Epidermal melanocyte (primary cell): ENCODE measurements at regions not wholly inside any gene's neighbourhood (a gene's known extent, or its start where the extent isn't known, plus 50 kb on each side); places are given as distances from the start of the nearest gene placed in this dataset.

Experiments used
- DNase-seq: peaks from one replicate; pipeline ENCODE4 v3.0.0; 2011; ENCODE audit warnings: low spot score; ENCODE audit not compliant: insufficient read length

DNA sequence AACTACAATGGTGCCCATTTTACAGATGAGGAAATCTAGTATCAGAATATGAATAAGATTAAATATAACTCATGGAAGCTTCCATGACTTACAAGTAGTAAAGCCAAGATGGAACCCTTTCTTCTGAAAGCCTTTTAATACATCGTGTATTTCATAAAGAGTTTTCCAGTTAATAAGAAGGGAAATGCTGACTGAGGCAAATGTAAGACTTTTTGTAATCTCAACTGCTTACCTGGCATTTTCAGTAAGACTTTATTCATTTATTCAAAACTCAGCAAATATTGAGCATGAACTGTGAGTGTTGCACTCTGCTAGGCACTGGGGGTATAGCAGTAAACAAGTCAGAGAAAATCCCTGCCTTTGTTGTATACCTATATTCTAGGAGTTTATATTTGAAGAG, 256.4 kb upstream of the THRB start:
- no peak for DNase-seq

DNA sequence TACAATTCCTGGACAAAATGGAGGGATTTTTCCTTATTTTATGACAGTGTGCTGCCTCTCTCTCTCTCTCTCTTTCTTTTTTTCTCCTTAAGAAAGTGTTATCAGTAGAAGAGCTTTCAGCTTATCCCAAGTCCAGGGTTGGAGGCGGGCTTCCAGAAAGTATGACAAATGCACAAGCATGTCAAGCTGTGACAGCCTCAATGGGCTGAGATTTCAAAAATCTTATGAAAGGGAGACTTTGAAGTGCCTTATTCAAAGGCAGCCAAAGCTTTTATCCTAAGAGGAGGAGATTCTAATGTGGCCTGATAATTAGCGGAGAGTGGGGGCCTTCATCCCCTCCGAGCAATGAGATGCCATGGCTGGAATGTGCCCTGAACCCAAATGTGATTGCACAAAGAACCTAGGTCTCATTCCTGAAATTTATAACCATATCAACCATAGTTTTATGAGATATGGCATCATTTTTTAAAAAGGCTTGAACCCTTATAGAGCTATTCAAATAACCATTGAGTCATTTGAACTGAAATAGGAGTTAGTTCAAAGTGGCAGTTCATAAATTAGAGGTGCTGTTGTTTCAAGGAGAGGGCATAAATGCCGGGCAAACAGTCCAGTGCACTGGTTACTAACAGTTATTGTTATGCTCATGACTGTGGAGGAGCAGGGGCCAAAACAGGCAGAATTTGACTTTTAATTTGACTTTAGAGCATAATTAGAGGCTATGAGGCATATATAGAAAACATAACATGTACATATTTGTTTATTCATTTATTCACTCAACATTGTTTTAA, 261.6 kb upstream of the THRB start:
- DNase-seq = no peak

DNA sequence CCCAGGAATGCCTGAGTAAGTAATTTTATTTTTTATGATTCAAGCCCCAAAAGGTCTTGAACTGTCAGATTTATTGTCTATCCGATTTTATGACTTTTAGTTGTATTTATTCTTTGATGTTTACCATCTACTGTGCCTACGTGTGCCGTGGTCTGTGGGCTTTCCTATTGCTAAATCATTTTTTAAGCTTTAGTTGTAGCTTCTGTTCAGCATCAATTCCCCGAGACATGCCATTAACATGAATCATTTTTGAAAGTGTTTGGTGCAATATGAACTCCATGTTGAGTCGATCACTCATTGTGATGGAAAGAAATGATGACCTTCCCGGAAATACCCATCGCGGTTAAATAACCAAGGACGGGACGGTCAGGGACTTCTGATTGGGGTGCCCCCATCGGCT, 268.7 kb upstream of the THRB start:
- no peak for DNase-seq

DNA sequence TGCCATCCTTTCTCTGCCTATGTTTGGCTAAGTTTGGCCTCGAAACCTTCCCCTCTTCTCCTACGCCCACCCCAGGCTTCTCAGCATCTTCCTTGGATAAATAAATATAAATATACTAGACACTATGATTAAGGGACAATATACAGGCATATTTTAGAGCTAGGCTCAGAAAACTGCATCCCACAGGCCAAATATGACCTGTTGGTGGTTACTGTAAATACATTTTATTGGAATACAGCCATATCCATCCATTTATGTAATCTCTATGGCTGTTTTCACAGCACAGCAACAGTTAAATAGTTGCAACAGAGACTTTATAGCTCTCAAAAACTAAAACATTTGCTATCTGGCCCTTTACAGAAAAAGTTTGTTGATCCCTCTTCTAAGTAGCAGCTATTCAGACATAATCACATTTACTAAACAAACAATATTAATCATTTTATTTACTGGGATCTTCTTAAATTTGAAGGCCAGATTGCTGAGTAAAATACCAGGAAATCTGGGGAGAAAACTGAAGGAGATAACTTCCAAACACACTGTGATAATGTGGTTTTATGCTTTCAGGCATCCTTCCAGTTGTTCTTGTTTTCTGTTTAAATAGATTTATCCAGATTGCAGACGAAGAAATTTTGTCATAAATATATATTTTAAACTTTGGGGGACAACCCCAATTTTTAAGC, 269.7 kb upstream of the THRB start:
- no peak for DNase-seq

DNA sequence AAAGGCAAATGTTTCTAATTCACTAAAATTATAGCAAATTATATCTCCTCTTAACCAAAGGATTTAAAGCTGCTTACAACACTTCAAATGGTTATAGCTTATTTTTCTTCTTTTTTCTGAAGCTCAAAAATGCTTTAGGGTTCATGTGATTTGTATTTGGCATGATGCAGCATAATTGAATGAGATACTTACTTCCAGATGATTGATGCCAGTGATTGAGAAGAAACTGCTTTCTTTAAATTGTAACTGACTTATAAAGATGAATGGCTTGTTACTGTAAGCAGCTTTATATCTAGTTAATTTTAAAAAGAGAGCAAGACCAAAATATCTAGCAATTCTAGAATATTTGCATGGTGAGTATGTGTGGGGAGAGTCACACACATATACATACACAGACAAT, 270.7 kb upstream of the THRB start:
- no peak for DNase-seq

DNA sequence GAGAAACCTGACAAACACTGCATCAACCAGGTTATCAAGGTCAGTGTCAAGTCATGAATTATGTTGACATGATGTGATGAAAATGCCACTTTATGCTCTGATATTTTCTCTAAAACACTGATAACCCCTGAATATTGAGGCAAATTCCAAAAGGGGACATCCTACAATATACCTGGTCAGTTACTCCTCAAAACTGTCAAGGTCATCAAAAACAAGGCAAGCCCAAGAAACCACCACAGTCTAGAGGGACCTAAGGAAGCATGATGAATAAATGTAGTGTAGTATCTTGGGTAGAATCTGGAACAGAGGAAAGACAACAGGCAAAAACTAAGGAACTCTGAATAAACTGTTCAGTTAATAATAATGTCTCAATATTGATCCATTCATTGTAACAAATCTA, 275.3 kb upstream of the THRB start:
- DNase-seq = no peak

DNA sequence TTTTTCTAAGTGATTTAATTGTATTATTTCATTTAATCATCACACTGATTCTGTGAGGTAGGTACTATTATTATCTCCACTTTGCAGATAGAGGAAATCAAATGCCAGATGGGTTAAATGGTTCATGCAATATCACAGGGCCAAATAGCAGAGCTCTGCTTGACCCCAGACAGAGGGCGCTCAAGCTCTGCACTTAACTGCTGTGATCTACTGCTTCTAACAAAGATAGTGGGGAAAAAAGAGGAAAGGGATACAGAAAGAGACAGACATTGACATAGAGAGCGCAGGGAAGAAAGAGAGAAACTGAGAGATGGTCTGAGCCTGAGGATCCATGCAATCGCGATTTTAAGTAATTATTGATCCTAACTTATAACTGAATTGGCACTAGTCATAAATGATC, 279.1 kb upstream of the THRB start:
- DNase-seq = peak; percentile 36

DNA sequence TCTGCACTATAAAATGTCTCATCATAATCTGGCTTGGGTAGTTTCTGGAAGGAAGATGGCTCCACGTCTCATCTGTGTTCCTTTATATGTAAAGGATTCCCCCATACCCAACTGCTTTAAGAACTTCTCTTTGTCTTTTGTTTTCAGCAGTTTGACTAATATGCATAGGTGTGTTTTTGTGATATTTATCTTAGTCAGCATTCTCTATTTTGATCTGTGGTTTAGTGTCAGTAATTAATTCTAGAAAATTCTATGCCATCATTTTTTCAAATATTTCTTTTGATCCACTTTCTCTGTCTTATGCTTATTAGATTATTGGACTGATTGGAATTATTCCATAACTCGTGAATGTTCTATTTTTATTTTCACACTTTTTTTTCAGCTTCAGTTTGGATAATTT, 286.3 kb upstream of the THRB start:
- no peak for DNase-seq

DNA sequence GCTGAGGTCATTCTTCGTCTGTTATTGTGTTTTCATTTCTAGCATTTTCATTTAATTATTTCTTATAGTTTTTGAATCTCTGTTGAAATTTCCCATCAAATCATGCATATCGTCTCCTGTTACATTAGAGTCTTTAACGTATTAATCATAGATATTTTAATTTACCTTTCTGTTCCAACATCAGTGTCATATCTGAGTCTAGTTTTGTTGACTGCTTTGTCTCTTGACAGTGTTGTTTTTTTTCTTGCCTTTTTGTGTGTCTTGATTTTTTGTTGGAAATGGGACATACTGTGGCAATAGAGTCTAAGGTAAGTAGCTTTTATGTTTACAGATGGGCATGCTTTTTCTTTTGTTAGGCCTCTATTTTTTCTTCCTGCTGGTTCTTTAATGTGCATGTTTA, 286.8 kb upstream of the THRB start:
- DNase-seq = no peak

DNA sequence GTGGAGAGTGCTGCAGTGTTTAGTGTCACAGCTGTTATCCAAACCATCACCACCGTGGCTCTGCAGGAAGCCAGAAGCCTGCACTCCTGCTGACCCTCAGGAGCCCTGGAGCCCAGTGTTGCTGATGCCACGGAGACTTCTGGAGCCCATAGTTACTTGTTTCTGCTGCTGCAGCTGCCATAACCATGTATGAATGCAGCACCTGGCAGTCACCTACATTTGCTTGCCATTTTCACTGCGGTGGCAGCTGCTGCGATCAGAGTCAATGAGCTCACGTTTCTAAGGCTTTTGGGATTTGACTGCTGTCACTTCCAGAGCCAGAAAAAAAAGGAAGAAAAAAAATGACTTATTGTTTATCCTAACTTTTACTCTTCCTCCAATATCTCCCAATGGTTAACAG, 299.2 kb upstream of the THRB start:
- DNase-seq = no peak

DNA sequence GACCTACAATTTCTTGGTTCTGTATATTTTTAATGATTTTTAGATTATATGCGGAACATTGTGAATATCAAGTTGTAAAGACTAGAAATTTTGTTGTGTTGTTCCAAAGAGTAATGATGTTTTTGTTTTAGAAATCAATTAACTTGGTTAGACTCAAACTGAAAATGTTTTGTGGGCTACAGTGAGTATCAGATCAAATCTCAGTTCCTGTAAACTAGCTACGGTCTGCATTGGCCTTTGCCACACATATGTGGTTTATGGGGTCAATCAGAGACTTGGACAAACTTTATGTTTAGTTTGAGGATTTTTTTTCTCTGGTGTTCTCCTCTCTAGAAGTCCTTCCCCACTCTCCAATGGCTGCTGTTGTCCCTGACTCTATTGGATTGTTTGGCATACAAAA, 308.0 kb upstream of the THRB start:
- no peak for DNase-seq

DNA sequence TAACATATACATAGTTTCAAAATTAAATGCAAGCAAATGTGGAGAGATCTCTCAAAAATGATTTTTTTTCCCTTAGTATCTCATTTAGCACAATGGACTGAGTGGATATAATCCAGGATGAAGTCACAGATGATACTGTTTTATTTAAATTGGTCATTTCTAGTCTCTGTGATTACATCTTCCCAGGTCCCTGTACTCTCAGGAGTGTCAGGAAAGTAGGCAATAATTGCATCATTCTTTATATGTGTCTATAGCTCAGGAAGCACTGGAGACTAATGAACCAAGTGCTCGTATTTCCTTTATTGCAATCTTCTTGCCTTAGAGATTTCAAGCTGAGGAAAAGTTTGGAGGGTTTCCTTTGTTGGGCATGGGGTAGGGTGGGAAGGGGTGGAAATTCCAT, 309.4 kb upstream of the THRB start:
- DNase-seq = no peak

DNA sequence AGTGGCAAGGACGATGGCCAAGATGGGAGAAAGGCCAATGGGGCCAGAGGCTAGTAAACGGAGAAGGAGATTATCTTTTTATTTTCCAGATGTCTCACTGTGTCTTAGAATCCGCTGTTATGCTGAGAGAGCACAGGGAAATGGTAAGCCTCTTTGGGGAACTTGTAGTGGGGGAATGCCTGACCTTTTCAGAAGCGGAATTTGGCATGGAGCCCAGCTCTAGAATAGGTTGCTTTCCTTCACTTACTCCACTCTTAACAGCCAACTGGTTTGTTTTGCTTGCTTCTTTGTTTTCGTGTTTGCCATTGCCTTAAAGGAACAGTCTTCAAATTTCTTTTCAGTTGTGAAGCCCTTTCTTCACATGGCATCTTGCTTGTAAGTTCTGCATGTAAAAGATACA, 316.2 kb upstream of the THRB start:
- no peak for DNase-seq

DNA sequence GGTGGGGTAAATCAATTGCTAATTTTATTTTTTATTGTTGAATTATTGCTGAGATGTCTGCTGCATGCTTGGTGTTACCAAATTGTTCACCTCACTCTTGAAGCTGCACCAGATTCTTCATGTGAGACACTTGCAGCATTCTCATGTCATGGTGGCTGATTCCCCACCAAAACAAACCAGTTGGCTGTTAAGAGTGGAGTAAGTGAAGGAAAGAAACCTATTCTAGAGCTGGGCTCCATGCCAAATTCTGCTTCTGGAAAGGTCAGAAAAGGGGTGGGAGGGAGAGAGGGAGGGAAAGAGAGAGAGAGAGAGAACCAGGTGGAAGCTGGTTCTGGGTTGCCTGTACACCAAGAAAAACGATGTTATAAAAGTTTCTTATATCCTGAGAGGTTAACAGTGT, 317.5 kb upstream of the THRB start:
- DNase-seq = no peak

DNA sequence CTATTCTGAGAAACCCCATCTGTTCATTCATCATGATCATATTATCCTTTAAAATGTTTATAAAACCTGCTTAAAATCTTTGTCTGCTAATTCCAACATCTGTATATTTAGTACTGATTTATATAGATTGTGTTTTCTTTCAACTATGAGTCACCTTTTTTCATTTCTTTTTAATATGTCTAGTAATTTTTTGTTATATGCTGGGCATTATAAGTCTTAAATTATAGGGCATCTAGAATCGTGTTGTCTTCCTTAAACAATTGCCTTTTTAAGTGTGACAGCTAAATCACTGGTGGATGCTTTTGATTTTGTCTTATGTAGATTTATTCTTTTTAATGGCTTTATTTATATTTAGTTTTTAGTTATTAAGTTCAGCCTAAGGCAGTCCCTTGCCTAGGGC, 323.4 kb upstream of the THRB start:
- DNase-seq = no peak

DNA sequence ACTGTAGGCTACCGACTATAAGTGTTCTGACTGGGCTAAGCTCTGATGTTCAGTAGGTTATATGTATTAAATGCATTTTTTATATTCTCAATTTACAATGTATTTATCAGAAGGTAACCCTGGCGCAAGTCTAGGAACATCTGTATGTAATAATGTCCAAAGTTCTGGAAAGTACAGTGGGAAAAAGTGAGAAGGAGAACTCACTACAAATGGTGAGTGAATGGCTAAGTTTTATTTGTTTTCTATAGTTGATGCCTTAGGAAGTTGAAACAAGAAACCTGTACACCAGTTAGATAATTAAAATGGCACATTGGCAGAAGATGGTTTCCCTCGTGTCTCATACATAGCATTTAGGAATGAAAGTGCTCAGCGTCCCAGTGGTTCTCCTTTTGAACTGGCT, 333.4 kb upstream of the THRB start:
- DNase-seq = no peak

DNA sequence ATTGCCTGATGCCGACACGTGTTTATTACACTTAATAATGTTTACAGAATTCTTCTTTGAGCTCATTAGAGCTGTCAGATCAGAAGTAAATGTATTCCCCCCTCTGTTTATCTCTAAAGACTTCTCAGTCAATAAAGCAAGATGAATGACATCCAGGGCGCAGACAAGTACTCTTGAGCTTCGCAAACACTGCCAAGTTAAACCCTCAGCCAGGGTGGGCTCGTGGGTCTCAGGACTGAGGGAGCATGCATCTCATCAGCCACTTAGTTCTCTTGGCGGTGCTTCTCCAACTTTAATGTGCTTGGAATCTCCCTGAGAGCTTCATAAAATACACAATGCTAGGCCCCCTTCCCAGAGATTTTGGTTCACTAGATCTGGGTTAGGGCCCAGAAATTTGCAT, 333.9 kb upstream of the THRB start:
- no peak for DNase-seq

DNA sequence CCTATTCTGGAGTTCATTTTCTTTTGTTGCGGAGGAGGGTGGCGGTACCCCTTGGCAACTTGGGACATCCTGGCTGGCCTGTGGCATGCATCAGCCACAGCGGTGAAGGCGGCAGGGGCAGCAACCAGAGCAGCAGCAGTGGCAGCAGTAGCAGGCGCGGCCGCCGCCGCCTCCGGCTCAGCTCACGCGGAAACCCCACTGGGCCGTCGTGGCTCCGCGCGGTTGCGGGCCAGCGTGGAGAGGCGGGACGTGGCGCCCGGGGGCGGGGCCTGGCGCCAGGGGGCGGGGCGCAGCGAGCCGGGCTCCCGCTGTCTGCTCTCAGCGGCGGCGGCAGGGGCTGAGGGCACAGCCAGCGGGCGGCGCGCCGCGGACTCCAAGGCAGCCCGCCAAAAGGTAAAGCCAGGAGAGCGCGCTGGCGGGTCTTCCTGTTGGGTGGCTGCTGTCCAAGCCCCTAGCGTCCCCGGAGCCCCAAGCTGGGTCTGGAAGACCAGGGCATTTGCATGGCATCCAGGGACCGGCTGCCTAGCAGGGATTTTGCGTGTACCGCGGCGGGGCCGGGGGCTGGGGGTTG, 334.4 kb upstream of the THRB start:
- DNase-seq = peak; percentile 37

DNA sequence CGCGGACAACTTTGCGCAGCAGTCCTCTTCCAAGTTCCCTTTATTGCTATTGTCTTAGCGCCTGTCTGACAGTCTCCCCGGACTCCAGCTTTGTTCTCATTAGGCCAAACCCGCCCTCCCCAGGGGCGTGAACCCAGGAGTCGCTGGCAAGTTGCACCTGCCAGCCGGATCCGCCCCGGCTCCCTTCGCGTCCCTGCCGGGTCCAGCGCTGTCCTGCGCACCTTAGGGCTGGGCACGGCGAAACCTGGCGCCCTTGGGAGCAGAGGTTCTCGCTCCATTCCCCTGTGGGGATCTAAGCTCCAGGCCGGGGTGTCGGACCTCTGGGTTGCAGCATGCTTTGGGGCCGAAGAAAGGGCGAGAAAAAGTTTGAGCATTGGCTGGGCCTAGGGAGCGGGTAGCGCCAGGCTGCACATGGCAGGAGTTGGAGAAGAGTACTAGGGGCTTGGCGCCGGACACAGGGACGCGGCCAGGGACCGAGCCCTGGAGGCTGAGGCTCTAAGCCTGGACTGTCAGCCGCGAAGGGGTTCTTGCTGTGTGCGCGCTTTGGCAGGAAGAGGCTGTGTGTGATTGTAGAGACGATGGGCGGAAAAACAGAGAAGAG, 335.1 kb upstream of the THRB start:
- no peak for DNase-seq

DNA sequence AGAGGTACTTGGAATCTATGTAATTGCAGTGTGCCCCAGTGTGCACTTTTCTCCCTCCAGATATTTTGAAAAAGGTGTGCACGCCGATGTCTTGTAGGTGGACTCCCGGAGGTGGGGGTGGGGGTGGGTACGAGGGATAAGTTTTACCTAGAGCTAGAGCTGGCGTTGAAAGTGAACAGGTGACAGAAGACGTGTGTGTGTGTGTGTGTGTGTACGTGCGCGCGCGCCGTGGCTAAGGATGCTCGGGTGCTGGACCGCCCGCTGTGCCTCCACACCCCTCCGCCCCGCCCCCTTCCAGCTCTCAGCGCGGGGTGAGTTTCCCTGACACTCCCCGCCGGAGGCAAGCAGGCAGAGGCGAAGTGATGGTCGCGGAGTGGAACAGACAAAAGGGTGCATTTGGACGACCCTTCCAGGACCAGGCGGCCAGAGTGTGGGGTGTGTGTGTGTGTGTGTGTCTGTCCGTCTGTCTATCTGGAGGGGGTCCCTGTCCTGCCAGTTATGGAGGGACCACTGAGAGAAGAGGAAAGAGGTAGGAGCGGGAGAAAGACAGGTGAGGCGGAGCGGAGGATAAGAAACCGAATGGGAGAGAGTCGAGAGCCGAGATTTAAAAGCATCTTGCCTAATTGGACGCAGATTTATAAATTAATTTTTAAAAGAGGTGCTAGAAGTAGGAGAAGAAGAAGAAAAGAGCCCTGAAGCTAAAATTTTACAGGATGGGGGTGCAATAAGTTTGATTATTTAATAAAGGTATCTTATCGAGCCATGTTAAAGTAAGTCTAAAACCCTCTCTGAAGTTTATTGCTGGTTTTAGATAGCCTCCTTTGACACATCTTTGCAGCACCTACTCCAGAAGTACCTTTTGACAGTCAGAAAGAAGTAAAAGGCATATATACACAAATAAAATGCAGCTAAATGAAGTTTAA, 335.8 kb upstream of the THRB start:
- no peak for DNase-seq

DNA sequence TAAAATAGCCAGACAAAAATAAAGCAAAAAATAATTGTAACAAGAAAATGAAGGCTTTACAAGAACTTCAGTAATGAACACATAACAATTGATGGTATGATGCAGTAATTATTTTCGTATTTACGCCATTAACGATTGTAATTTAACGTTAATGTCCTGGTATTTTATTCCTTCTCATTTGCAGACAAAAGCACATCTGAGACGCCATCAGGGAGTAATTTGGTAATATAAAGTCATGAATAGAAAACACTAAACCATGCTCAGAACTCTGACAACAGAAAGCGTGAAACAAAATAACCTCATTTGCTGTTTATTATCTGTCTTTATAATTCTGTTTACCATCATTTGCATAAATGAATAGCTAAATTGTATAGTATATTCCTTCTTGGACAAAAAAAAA, 336.6 kb upstream of the THRB start:
- DNase-seq = no peak

DNA sequence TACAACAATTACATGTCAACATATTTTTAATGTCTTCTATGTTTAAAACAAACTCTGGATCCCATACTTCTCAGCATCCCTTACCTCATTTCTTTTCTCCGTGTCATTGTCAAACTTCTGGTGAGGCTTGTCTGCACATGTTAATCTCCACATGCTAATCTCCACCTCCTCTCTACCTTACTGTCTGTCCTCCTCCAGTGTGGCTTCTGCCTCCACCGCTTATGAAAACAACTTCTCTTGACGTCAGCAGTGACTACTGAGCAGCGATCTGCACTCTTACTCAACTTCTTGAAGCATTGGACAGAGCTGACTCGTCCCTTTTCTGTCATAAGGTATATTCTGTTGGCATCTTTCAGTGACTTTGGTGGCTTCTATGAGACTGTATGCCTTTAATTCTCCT, 338.2 kb upstream of the THRB start:
- no peak for DNase-seq
